Esophagus muscularis mucosa (tissue), 4 donors: ENCODE measurements at regions not wholly inside any gene's neighbourhood (a gene's known extent, or its start where the extent isn't known, plus 50 kb on each side); places are given as distances from the start of the nearest gene placed in this dataset.

ENCODE experiments used
- EP300 ChIP-seq: sonication (generic); formaldehyde crosslinking; IDR thresholded peaks from one replicate; pipeline ENCODE4 v1.6.1; 2017; ENCODE audit warnings: antibody characterized with exemption
- POLR2A ChIP-seq: fragments of 450-650 bp; IDR thresholded peaks from one replicate; pipeline ENCODE4 v1.6.1; 2017; ENCODE audit warnings: antibody characterized with exemption, moderate library complexity, mild to moderate bottlenecking, low read depth
- POLR2AphosphoS5 ChIP-seq, 2 donors: sonication (generic); formaldehyde crosslinking; IDR thresholded peaks; one replicate each; pipeline ENCODE4 v1.6.1; 2017; ENCODE audit warnings: antibody characterized with exemption in 2 of 2
- TF ChIP-seq, protein P1 (sequence below), 3 experiments: fragments of 200-600 bp in 2 of 3; fragments of 450-650 bp in 1 of 3; sonication (generic) in 2 of 3; IDR thresholded peaks; one replicate each; pipeline ENCODE4 v1.5.1; 2017 to 2019; ENCODE audit warnings: antibody characterized with exemption in 3 of 3, mild to moderate bottlenecking in 2 of 3, moderate library complexity in 1 of 3

DNA sequence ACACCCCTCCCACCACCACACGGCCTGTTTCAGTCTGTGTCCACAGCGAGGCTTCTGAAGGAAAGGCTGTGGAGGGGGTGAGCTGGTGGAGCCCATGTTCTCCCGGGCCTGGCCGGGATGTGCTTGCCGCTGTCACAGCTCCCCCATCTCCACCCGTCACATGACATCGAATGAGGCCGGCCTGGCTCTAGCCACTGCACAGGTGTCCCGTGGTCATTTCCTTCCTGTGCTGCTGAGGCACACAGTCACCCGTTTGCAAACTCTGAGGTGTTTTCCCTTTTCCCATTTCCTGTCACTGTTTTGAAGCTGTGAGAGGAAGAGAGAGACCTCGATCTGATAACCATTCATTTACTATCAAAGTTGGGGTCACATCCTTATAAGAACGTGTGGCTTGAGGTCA, 55.7 kb upstream of the CLDN5 start:
- TF ChIP-seq, protein P1, sequence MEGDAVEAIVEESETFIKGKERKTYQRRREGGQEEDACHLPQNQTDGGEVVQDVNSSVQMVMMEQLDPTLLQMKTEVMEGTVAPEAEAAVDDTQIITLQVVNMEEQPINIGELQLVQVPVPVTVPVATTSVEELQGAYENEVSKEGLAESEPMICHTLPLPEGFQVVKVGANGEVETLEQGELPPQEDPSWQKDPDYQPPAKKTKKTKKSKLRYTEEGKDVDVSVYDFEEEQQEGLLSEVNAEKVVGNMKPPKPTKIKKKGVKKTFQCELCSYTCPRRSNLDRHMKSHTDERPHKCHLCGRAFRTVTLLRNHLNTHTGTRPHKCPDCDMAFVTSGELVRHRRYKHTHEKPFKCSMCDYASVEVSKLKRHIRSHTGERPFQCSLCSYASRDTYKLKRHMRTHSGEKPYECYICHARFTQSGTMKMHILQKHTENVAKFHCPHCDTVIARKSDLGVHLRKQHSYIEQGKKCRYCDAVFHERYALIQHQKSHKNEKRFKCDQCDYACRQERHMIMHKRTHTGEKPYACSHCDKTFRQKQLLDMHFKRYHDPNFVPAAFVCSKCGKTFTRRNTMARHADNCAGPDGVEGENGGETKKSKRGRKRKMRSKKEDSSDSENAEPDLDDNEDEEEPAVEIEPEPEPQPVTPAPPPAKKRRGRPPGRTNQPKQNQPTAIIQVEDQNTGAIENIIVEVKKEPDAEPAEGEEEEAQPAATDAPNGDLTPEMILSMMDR (IDR thresholded peaks at IDR 0.05): no peak
- TF ChIP-seq POLR2A (no peak), EP300 (no peak), POLR2AphosphoS5 (IDR thresholded peaks at IDR 0.05) (peak; percentile 63 to 82)
